Activated naive CD4-positive, alpha-beta T cell treated with anti-CD3 and anti-CD28 coated beads for 36 hours (primary cell): ENCODE measurements at regions not wholly inside any gene's neighbourhood (a gene's known extent, or its start where the extent isn't known, plus 50 kb on each side); places are given as distances from the start of the nearest gene placed in this dataset.

Experiments
- CTCF ChIA-PET: fragments of 350-600 bp; sonication (Branson Sonifier 250); formaldehyde crosslinking; loops from one replicate; lab custom pipeline; 2021; ENCODE audit warnings: antibody characterized with exemption; lab: Charles Lee
- DNase-seq: peaks from one replicate; pipeline ENCODE4 v3.0.0-alpha.2; 2020
- H3K27ac Mint-ChIP-seq: one replicate; pipeline ENCODE4 v1.8.0; 2021; ENCODE audit warnings: mild to moderate bottlenecking, mixed read lengths
- H3K27me3 Mint-ChIP-seq: one replicate; pipeline ENCODE4 v1.8.0; 2021; ENCODE audit warnings: low read depth, mixed read lengths
- H3K36me3 Mint-ChIP-seq: one replicate; pipeline ENCODE4 v1.8.0; 2021; ENCODE audit warnings: low read depth, mixed read lengths
- H3K4me1 Mint-ChIP-seq: one replicate; pipeline ENCODE4 v1.8.0; 2021; ENCODE audit warnings: low read depth, mixed read lengths
- H3K4me3 Mint-ChIP-seq: one replicate; pipeline ENCODE4 v1.8.0; 2021; ENCODE audit warnings: mild to moderate bottlenecking, moderate library complexity, mixed read lengths
- H3K9me3 Mint-ChIP-seq: one replicate; pipeline ENCODE4 v1.8.0; 2021; ENCODE audit warnings: mixed read lengths
- intact Hi-C: fragments of 100-400 bp; cut with micrococcal nuclease; formaldehyde crosslinking; loops from one replicate; pipeline ENCODE4 v1.15.1; 2023

DNA sequence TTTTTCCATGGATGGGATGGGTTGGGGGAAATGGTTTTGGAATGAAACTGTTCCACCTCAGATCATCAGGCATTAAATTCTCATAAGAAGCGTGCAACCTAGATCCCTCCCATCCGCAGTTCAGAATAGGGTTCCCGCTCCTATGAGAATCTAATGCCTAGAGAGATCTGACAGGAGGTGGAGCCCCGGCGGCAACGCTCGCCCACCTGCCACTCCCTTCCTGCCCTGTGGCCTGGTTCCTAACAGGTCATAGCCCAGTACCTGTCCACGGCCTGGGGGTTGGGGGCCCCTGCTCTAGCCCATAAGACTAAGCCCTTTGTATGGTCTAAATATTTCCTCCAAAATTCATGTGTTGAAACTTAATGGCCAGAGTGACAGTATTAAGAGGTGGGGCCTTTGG lies 92.3 kb upstream of the SALL4 start:
- no peak overlapping the region for H3K4me3 Mint-ChIP-seq
- H3K9me3 Mint-ChIP-seq: no peaks in the 10 kb centered on the region
- H3K36me3 Mint-ChIP-seq: no peaks in the 10 kb centered on the region
- intact Hi-C loops: no loop called here
- CTCF ChIA-PET: no interaction called here
- peaks cover under 1% of the 10 kb centered on the region for H3K27me3 Mint-ChIP-seq
- H3K4me1 Mint-ChIP-seq: no peaks in the 10 kb centered on the region
- no peak for DNase-seq
- no peak overlapping the region for H3K27ac Mint-ChIP-seq

DNA sequence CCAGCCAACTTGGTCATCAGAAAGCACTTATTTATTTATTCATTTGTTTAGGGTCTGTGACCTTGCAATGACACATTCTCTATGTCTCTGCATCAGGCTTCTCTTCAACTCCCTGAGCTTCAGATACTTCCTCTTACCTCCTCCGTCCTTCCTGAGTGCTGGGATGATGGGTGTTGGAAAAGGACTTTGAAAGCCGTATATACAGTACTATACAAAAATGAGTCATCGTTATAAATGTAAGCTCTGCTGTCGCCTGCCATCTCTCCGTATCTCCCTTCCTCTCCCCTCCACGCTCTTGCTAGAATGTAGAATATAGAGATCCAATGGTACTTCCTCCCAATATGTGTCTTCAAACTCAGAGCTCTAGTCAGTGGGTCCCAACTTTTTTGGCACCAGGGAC lies 91.9 kb upstream of the SALL4 start:
- DNase-seq: no peak
- intact Hi-C loops: no loop called here
- Mint-ChIP-seq H3K27me3 (no peaks in the 10 kb centered on the region), H3K9me3 (no peaks in the 10 kb centered on the region), H3K27ac (no peak overlapping the region), H3K4me1 (no peaks in the 10 kb centered on the region), H3K4me3 (no peak overlapping the region), H3K36me3 (no peaks in the 10 kb centered on the region)
- CTCF ChIA-PET: interaction anchor here (0.6 to 0.7 kb wide), 2 partner anchors 51 to 148 kb away, joined by 5 read pairs; no protein-coding TSS in a partner anchor

DNA sequence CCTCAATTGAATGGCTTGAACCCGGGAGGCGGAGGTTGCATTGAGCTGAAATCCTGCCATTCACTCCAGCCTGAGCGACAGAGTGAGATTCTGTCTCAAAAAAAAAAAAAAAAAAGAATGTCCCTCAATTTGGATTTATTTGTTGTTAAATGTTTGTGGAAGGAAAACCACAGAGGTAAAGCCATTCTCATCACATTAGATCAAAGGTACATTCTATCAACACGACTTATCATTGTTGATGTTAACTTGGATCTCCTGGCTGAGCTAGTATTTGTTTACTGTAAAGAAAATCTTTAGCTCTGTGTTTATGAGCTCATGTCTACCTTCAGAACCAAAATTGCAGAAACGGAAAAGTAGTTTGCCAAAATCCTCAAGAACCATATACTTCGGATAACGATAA lies 91.4 kb upstream of the SALL4 start:
- no peaks in the 10 kb centered on the region for H3K27me3 Mint-ChIP-seq
- no peaks in the 10 kb centered on the region for H3K4me1 Mint-ChIP-seq
- H3K9me3 Mint-ChIP-seq: no peaks in the 10 kb centered on the region
- no peaks in the 10 kb centered on the region for H3K36me3 Mint-ChIP-seq
- CTCF ChIA-PET: interaction anchor here (0.6 to 0.7 kb wide), 2 partner anchors 51 to 148 kb away, joined by 5 read pairs; no protein-coding TSS in a partner anchor
- no peak for DNase-seq
- no peak overlapping the region for H3K27ac Mint-ChIP-seq
- intact Hi-C loops: no loop called here
- H3K4me3 Mint-ChIP-seq: no peak overlapping the region

DNA sequence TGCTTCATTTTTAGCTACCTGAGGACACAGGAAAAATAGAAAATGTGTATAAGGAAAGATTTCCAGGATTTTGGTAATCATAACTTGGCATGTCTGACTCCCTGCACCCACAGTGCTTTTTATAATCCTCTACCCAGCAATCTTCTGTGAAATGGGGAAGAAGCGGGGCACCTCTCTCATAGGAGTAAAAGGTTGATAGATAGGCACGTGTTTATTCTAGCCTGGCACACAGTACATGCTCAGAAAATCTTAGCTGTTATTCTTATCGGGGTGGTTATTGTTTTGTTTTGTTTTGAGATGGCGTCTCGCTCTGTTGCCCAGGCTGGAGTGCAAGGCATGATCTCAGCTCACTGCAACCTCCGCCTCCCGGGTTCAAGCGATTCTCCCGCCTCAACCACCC lies 87.7 kb upstream of the SALL4 start:
- Mint-ChIP-seq H3K27me3 (no peaks in the 10 kb centered on the region), H3K9me3 (no peaks in the 10 kb centered on the region), H3K36me3 (no peaks in the 10 kb centered on the region), H3K4me3 (no peak overlapping the region), H3K4me1 (no peaks in the 10 kb centered on the region), H3K27ac (no peak overlapping the region)
- intact Hi-C loops: no loop called here
- CTCF ChIA-PET: no interaction called here
- DNase-seq: no peak

DNA sequence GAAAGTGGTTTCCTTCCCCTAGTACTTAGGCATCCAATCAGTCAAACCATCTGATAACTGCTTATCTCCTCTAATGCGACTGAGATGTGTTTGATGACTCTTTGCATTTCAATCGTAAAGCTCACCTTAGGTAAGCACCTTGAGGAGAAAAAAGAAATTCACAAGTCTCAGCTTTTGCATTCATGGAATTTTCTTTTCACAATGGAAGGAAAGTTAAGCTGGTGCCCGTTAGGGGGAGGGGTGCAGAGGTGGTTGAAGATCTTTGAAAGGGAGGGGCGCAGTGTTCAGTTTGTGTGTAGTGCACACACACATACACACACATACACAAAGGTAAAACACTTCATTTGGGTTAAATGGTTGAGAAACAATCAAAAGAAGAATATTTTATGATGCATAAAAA lies 87.1 kb upstream of the SALL4 start:
- CTCF ChIA-PET: no interaction called here
- no peak for DNase-seq
- Mint-ChIP-seq H3K9me3 (no peaks in the 10 kb centered on the region), H3K36me3 (no peaks in the 10 kb centered on the region), H3K4me3 (no peak overlapping the region), H3K4me1 (no peaks in the 10 kb centered on the region), H3K27me3 (no peaks in the 10 kb centered on the region), H3K27ac (no peak overlapping the region)
- intact Hi-C loops: no loop called here

DNA sequence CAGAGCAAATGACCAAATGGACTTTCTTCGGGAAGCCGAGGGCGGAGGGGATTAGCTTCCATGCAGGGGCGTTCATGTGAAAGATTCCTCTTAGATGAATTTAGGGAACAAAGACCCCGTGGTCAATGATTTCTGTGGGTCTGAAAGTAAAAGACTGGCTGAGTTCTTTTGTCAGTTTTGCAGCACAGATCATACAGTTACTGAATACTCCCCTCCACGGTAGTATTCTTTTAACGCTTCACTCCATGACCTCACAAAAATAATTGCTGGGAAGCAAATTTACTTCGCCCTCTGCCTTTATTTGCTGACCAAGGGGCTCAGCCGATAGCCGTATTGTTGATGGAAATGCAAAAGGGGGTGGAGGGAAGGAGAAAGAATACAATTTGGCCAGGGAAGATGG lies 86.0 kb upstream of the SALL4 start:
- no peaks in the 10 kb centered on the region for H3K36me3 Mint-ChIP-seq
- intact Hi-C loops: no loop called here
- H3K4me3 Mint-ChIP-seq: no peak overlapping the region
- DNase-seq: no peak
- H3K27ac Mint-ChIP-seq: no peak overlapping the region
- no peaks in the 10 kb centered on the region for H3K9me3 Mint-ChIP-seq
- H3K4me1 Mint-ChIP-seq: no peaks in the 10 kb centered on the region
- H3K27me3 Mint-ChIP-seq: no peaks in the 10 kb centered on the region
- CTCF ChIA-PET: no interaction called here

- no peaks in the 10 kb centered on the region for H3K27me3 Mint-ChIP-seq
- H3K36me3 Mint-ChIP-seq: no peaks in the 10 kb centered on the region
- H3K4me3 Mint-ChIP-seq: no peak overlapping the region
- no peak overlapping the region for H3K27ac Mint-ChIP-seq
- H3K4me1 Mint-ChIP-seq: no peaks in the 10 kb centered on the region
- DNase-seq: no peak
- intact Hi-C loops: no loop called here
- CTCF ChIA-PET: interaction anchor here (0.5 kb wide), 1 partner anchor 145 kb away, joined by 4 read pairs; no protein-coding TSS in a partner anchor
- H3K9me3 Mint-ChIP-seq: no peaks in the 10 kb centered on the region
Observed at GRCh38 chr20:51886891-51887608, 84.7 kb upstream of the SALL4 start.

GRCh38 chr20:51886341-51886740 lies 84.0 kb upstream of the SALL4 start:
- CTCF ChIA-PET: no interaction called here
- H3K4me1 Mint-ChIP-seq: no peaks in the 10 kb centered on the region
- no peak overlapping the region for H3K27ac Mint-ChIP-seq

GRCh38 chr20:51884561-51884960 lies 82.2 kb upstream of the SALL4 start:
- Mint-ChIP-seq H3K4me1 (no peaks in the 10 kb centered on the region), H3K27me3 (peaks cover 2% of the 10 kb centered on the region), H3K4me3 (no peak overlapping the region), H3K36me3 (no peaks in the 10 kb centered on the region), H3K9me3 (no peaks in the 10 kb centered on the region), H3K27ac (no peak overlapping the region)
- CTCF ChIA-PET: no interaction called here
- intact Hi-C loops: no loop called here
- DNase-seq: no peak

More at GRCh38 chr20:51886341-51886740, 84.0 kb upstream of the SALL4 start:
- intact Hi-C loops: no loop called here
- no peak for DNase-seq
- Mint-ChIP-seq H3K27me3 (peaks cover 2% of the 10 kb centered on the region), H3K36me3 (no peaks in the 10 kb centered on the region), H3K9me3 (no peaks in the 10 kb centered on the region), H3K4me3 (no peak overlapping the region)

GRCh38 chr20:51880188-51880587 lies 77.9 kb upstream of the SALL4 start:
- no peak for DNase-seq
- Mint-ChIP-seq H3K27me3 (peaks cover 2% of the 10 kb centered on the region), H3K9me3 (no peaks in the 10 kb centered on the region), H3K27ac (no peak overlapping the region), H3K4me1 (no peaks in the 10 kb centered on the region), H3K4me3 (no peak overlapping the region), H3K36me3 (no peaks in the 10 kb centered on the region)
- intact Hi-C loops: no loop called here
- CTCF ChIA-PET: interaction anchor here (0.6 kb wide), 1 partner anchor 511 kb away, joined by 3 read pairs; no protein-coding TSS in a partner anchor

DNA sequence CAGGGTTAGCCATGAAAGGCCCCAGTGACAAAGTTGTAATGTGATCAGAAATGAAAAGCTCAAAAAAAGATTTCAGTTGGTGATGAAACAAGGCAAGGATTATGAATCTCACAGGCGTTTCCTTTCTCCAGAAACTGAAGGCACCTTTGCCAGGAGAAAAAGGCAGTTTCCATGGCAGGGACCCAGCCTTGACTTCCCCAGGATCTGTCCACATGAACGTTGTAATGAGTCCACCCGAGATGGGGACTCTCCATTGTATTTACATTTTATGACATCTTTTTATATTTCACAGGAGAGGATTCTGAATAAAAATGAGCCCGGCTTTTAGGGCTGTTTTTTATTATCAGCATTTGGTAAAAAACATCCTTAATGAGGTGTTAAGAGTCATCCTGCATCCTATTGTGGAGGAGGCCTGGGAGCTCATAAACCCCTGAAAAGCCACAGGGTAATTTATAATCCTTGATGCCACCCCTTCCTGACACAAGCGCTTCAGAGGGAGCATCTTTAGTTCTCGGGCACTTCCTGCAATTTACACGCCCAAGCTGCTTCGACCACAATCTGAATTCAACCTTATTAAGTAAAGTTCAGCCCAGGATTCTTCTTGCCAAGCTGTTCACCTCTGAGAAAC lies 74.1 kb upstream of the SALL4 start:
- CTCF ChIA-PET: interaction anchor here (0.6 kb wide), 1 partner anchor 9 kb away, joined by 4 read pairs; no protein-coding TSS in a partner anchor
- no peak for DNase-seq
- Mint-ChIP-seq H3K4me1 (no peaks in the 10 kb centered on the region), H3K36me3 (no peaks in the 10 kb centered on the region), H3K27ac (no peak overlapping the region), H3K27me3 (peaks cover 4% of the 10 kb centered on the region), H3K9me3 (no peaks in the 10 kb centered on the region), H3K4me3 (no peak overlapping the region)
- intact Hi-C loops: no loop called here

GRCh38 chr20:51873652-51874051 lies 71.3 kb upstream of the SALL4 start:
- no peaks in the 10 kb centered on the region for H3K4me1 Mint-ChIP-seq
- H3K9me3 Mint-ChIP-seq: no peaks in the 10 kb centered on the region
- no peak overlapping the region for H3K4me3 Mint-ChIP-seq
- H3K27ac Mint-ChIP-seq: no peak overlapping the region
- intact Hi-C loops: no loop called here
- peaks cover 4% of the 10 kb centered on the region for H3K27me3 Mint-ChIP-seq
- no peak for DNase-seq
- no peaks in the 10 kb centered on the region for H3K36me3 Mint-ChIP-seq
- CTCF ChIA-PET: interaction anchor here (0.6 kb wide), 1 partner anchor 10 kb away, joined by 3 read pairs; no protein-coding TSS in a partner anchor

DNA sequence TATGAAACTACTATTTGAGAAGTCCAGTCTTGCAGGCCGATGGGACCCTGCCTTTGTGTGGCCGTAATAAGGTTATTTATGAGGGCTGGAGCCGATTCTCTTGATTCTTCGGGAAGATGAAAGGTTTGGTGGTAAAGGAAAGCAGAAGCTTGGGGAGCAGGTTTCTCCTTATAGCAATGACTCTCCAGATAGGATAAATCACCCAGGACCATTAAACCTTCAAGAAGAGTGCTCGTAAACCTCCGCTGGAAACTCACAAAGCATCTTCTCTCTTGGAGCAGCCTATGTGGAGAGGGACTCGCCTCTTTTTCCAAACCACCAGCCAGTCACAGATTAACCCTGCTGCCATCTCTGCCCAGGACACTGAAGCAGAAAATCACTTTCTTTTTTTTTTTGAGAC lies 69.6 kb upstream of the SALL4 start:
- no peak for DNase-seq
- no peaks in the 10 kb centered on the region for H3K9me3 Mint-ChIP-seq
- H3K27me3 Mint-ChIP-seq: peaks cover 4% of the 10 kb centered on the region
- H3K4me1 Mint-ChIP-seq: no peaks in the 10 kb centered on the region
- CTCF ChIA-PET: no interaction called here
- no peak overlapping the region for H3K27ac Mint-ChIP-seq
- no peaks in the 10 kb centered on the region for H3K36me3 Mint-ChIP-seq
- H3K4me3 Mint-ChIP-seq: no peak overlapping the region
- intact Hi-C loops: no loop called here
